HFFc6 (cell line): ENCODE measurements at regions not wholly inside any gene's neighbourhood (a gene's known extent, or its start where the extent isn't known, plus 50 kb on each side); places are given as distances from the start of the nearest gene placed in this dataset.

Experiments used
- DNase-seq: peaks from one replicate; pipeline ENCODE4 v3.0.0-alpha.2; 2018
- H3K27ac Mint-ChIP-seq: 2 replicates; pipeline ENCODE4 v1.8.0; 2020; ENCODE audit warnings: mild to moderate bottlenecking, mixed read lengths
- H3K27me3 Mint-ChIP-seq: 2 replicates; pipeline ENCODE4 v1.8.0; 2021; ENCODE audit warnings: mild to moderate bottlenecking, moderate library complexity, mixed read lengths; ENCODE audit not compliant: insufficient read depth
- H3K36me3 Mint-ChIP-seq: 2 replicates; pipeline ENCODE4 v1.8.0; 2021; ENCODE audit warnings: low read depth, mixed read lengths
- H3K4me1 Mint-ChIP-seq: 2 replicates; pipeline ENCODE4 v1.8.0; 2020; ENCODE audit warnings: low read depth, mixed read lengths
- H3K4me3 Mint-ChIP-seq: 2 replicates; pipeline ENCODE4 v1.8.0; 2020; ENCODE audit warnings: mild to moderate bottlenecking, moderate library complexity, mixed read lengths
- H3K9me3 Mint-ChIP-seq: 2 replicates; pipeline ENCODE4 v1.8.0; 2020; ENCODE audit warnings: mild to moderate bottlenecking, mixed read lengths
- CTCF ChIP-seq: fragments of 200-600 bp; sonication (generic); IDR thresholded peaks from 2 replicates; pipeline ENCODE4 v1.5.0; 2021; ENCODE audit warnings: antibody characterized with exemption, mild to moderate bottlenecking

DNA sequence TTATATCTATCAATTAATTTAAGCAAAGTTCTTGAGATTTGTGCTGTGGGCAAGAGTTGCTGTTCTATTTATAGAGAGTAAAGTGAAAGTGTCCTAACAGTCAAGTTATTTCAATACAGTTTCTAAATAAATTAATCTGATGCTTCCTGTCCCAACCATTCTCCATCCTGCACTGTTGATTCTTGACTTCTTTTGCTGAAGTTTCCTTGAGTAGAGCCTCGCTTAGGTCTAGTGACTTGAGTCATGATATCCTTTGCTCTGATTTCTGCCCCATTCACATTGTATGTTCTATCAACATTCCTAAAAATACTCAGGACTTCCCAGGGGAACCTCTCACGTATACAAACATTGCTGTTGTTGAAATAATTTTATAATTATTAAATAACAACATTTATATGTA, 498.4 kb upstream of the ALCAM start:
- peaks cover 17% of the 10 kb centered on the region for H3K4me1 Mint-ChIP-seq
- DNase-seq: no peak
- no peaks in the 10 kb centered on the region for H3K27me3 Mint-ChIP-seq
- no peak for TF ChIP-seq CTCF
- no peak overlapping the region for H3K4me3 Mint-ChIP-seq
- no peak overlapping the region for H3K27ac Mint-ChIP-seq
- H3K9me3 Mint-ChIP-seq: no peaks in the 10 kb centered on the region
- H3K36me3 Mint-ChIP-seq: peaks cover 15% of the 10 kb centered on the region; the same call in 1 of the 2 replicates

GRCh38 chr3:104870276-104870675, 496.4 kb upstream of the ALCAM start:
- Mint-ChIP-seq H3K4me1 (peaks cover 21% of the 10 kb centered on the region), H3K4me3 (no peak overlapping the region), H3K36me3 (peaks cover 15% of the 10 kb centered on the region; the same call in 1 of the 2 replicates), H3K27me3 (no peaks in the 10 kb centered on the region), H3K27ac (no peak overlapping the region), H3K9me3 (no peaks in the 10 kb centered on the region)
- TF ChIP-seq CTCF: no peak
- DNase-seq: no peak

DNA sequence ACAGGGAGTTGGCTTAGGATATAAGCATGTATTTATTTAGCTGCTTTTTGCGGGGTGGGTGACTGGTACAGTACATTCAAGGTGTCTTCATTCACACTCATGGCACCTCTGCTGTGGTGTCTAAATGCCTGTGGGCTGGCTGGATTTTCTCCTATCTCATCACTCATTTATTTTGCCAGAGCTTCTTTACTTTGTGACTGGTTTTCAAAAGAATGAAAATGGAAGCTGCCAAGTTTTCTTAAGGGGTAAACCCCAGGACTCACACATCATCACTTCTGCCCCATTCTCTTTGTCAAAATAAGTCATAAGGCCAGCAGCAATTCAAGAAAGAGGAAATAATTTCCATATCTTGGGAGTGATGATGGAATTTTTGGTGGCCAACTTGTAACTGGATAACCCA, 493.4 kb upstream of the ALCAM start:
- Mint-ChIP-seq H3K27me3 (no peaks in the 10 kb centered on the region), H3K36me3 (peaks cover 26% of the 10 kb centered on the region; the same call in 1 of the 2 replicates), H3K27ac (peak overlapping the region; percentile 60), H3K4me1 (peaks cover 18% of the 10 kb centered on the region), H3K9me3 (peaks cover 6% of the 10 kb centered on the region; the same call in 1 of the 2 replicates), H3K4me3 (no peak overlapping the region)
- TF ChIP-seq CTCF: no peak
- DNase-seq: peak; percentile 41

GRCh38 chr3:104878395-104878794, 488.3 kb upstream of the ALCAM start:
- Mint-ChIP-seq H3K9me3 (peaks cover 6% of the 10 kb centered on the region; the same call in 1 of the 2 replicates), H3K27ac (no peak overlapping the region), H3K36me3 (peaks cover 12% of the 10 kb centered on the region; the same call in 1 of the 2 replicates), H3K27me3 (no peaks in the 10 kb centered on the region), H3K4me1 (peaks cover 20% of the 10 kb centered on the region), H3K4me3 (no peak overlapping the region)
- no peak for DNase-seq
- no peak for TF ChIP-seq CTCF

GRCh38 chr3:104879919-104880318, 486.8 kb upstream of the ALCAM start:
- H3K4me1 Mint-ChIP-seq: peaks cover 18% of the 10 kb centered on the region
- peaks cover 12% of the 10 kb centered on the region; the same call in 1 of the 2 replicates for H3K36me3 Mint-ChIP-seq
- peak overlapping the region; percentile 51; the same call in 1 of the 2 replicates for H3K27ac Mint-ChIP-seq
- no peak for DNase-seq
- H3K9me3 Mint-ChIP-seq: peaks cover 6% of the 10 kb centered on the region; the same call in 1 of the 2 replicates
- H3K4me3 Mint-ChIP-seq: no peak overlapping the region
- no peaks in the 10 kb centered on the region for H3K27me3 Mint-ChIP-seq
- no peak for TF ChIP-seq CTCF
